ENCODE measurements at regions not wholly inside any gene's neighbourhood (a gene's known extent, or its start where the extent isn't known, plus 50 kb on each side); places are given as distances from the start of the nearest gene placed in this dataset.

GRCh38 chr3:23700616-23701015 is 105.1 kb upstream of the UBE2E1 start:
- no peak overlapping the region for H3K4me3 ChIP-seq (ENCODE audit: low read depth, low read length)
- H3K36me3 ChIP-seq (ENCODE audit: control insufficient read depth, insufficient read depth, low read length), result no peaks in the 10 kb centered on the region
- no peaks in the 10 kb centered on the region for H3K9me3 ChIP-seq (ENCODE audit: control insufficient read depth, insufficient read depth, low read length)
- H3K4me1 ChIP-seq (ENCODE audit: control insufficient read depth, insufficient read depth, low read length), result peaks cover 4% of the 10 kb centered on the region
- DNase-seq (ENCODE audit: low read depth in 4 of 6, low spot score in 6 of 6), result no peak
- 95% methylated on average over 3 of the region's 4 CpGs for WGBS (ENCODE audit: insufficient coverage)
- no peaks in the 10 kb centered on the region for H3K27me3 ChIP-seq (ENCODE audit: control insufficient read depth, insufficient read depth, low read length)
- H3K27ac ChIP-seq (ENCODE audit: low read depth, low read length), result no peak overlapping the region

GRCh38 chr3:23701716-23702597 is 103.8 kb upstream of the UBE2E1 start:
- Histone ChIP-seq H3K27me3 (ENCODE audit: control insufficient read depth, insufficient read depth, low read length) (no peaks in the 10 kb centered on the region), H3K4me3 (ENCODE audit: low read depth, low read length) (no peak overlapping the region), H3K36me3 (ENCODE audit: control insufficient read depth, insufficient read depth, low read length) (no peaks in the 10 kb centered on the region), H3K9me3 (ENCODE audit: control insufficient read depth, insufficient read depth, low read length) (no peaks in the 10 kb centered on the region), H3K27ac (ENCODE audit: low read depth, low read length) (no peak overlapping the region), H3K4me1 (ENCODE audit: control insufficient read depth, insufficient read depth, low read length) (peaks cover 4% of the 10 kb centered on the region)
- WGBS (ENCODE audit: insufficient coverage), result 50% methylated on average over 3 of the region's 9 CpGs
- no peak for DNase-seq (ENCODE audit: low read depth in 4 of 6, low spot score in 6 of 6)

GRCh38 chr3:23704298-23704697 is 101.5 kb upstream of the UBE2E1 start:
- DNase-seq (ENCODE audit: low read depth in 4 of 6, low spot score in 6 of 6), result no peak
- H3K9me3 ChIP-seq (ENCODE audit: control insufficient read depth, insufficient read depth, low read length), result no peaks in the 10 kb centered on the region
- no peak overlapping the region for H3K27ac ChIP-seq (ENCODE audit: low read depth, low read length)
- no peaks in the 10 kb centered on the region for H3K27me3 ChIP-seq (ENCODE audit: control insufficient read depth, insufficient read depth, low read length)
- no peaks in the 10 kb centered on the region for H3K36me3 ChIP-seq (ENCODE audit: control insufficient read depth, insufficient read depth, low read length)
- H3K4me1 ChIP-seq (ENCODE audit: control insufficient read depth, insufficient read depth, low read length), result no peaks in the 10 kb centered on the region
- H3K4me3 ChIP-seq (ENCODE audit: low read depth, low read length), result no peak overlapping the region
- 87% methylated on average over 4 of the region's 5 CpGs for WGBS (ENCODE audit: insufficient coverage)

- no peaks in the 10 kb centered on the region for H3K27me3 ChIP-seq (ENCODE audit: control insufficient read depth, insufficient read depth, low read length)
- 100% methylated on average over 1 of the region's 2 CpGs for WGBS (ENCODE audit: insufficient coverage)
- no peaks in the 10 kb centered on the region for H3K4me1 ChIP-seq (ENCODE audit: control insufficient read depth, insufficient read depth, low read length)
- no peak for DNase-seq (ENCODE audit: low read depth in 4 of 6, low spot score in 6 of 6)
- no peaks in the 10 kb centered on the region for H3K9me3 ChIP-seq (ENCODE audit: control insufficient read depth, insufficient read depth, low read length)
- H3K4me3 ChIP-seq (ENCODE audit: low read depth, low read length), result no peak overlapping the region
- no peak overlapping the region for H3K27ac ChIP-seq (ENCODE audit: low read depth, low read length)
- H3K36me3 ChIP-seq (ENCODE audit: control insufficient read depth, insufficient read depth, low read length), result no peaks in the 10 kb centered on the region
Measured at GRCh38 chr3:23706111-23706510, 99.6 kb upstream of the UBE2E1 start.

GRCh38 chr3:23709987-23710386 is 95.8 kb upstream of the UBE2E1 start:
- no peak for DNase-seq (ENCODE audit: low read depth in 4 of 6, low spot score in 6 of 6)
- 33% methylated on average over 1 of the region's 2 CpGs for WGBS (ENCODE audit: insufficient coverage)
- Histone ChIP-seq H3K27ac (ENCODE audit: low read depth, low read length) (no peak overlapping the region), H3K4me3 (ENCODE audit: low read depth, low read length) (no peak overlapping the region), H3K9me3 (ENCODE audit: control insufficient read depth, insufficient read depth, low read length) (no peaks in the 10 kb centered on the region), H3K4me1 (ENCODE audit: control insufficient read depth, insufficient read depth, low read length) (no peaks in the 10 kb centered on the region), H3K36me3 (ENCODE audit: control insufficient read depth, insufficient read depth, low read length) (no peaks in the 10 kb centered on the region), H3K27me3 (ENCODE audit: control insufficient read depth, insufficient read depth, low read length) (no peaks in the 10 kb centered on the region)

- no peak overlapping the region for H3K4me3 ChIP-seq (ENCODE audit: low read depth, low read length)
- H3K27ac ChIP-seq (ENCODE audit: low read depth, low read length), result no peak overlapping the region
- H3K27me3 ChIP-seq (ENCODE audit: control insufficient read depth, insufficient read depth, low read length), result no peaks in the 10 kb centered on the region
- WGBS (ENCODE audit: insufficient coverage), result 44% methylated on average over 8 of the region's 9 CpGs
- H3K36me3 ChIP-seq (ENCODE audit: control insufficient read depth, insufficient read depth, low read length), result no peaks in the 10 kb centered on the region
- peak in 2 of 6 donors; percentile 46 to 62 for DNase-seq (ENCODE audit: low read depth in 4 of 6, low spot score in 6 of 6)
- no peaks in the 10 kb centered on the region for H3K9me3 ChIP-seq (ENCODE audit: control insufficient read depth, insufficient read depth, low read length)
- H3K4me1 ChIP-seq (ENCODE audit: control insufficient read depth, insufficient read depth, low read length), result no peaks in the 10 kb centered on the region
Measured at GRCh38 chr3:23710555-23710954, 95.2 kb upstream of the UBE2E1 start.

GRCh38 chr3:23711916-23712494 is 93.8 kb upstream of the UBE2E1 start:
- Histone ChIP-seq H3K4me3 (ENCODE audit: low read depth, low read length) (no peak overlapping the region), H3K36me3 (ENCODE audit: control insufficient read depth, insufficient read depth, low read length) (no peaks in the 10 kb centered on the region), H3K27me3 (ENCODE audit: control insufficient read depth, insufficient read depth, low read length) (no peaks in the 10 kb centered on the region), H3K27ac (ENCODE audit: low read depth, low read length) (no peak overlapping the region), H3K9me3 (ENCODE audit: control insufficient read depth, insufficient read depth, low read length) (no peaks in the 10 kb centered on the region), H3K4me1 (ENCODE audit: control insufficient read depth, insufficient read depth, low read length) (no peaks in the 10 kb centered on the region)
- 85% methylated on average over 4 of the region's 10 CpGs for whole genome bisulfite sequencing (ENCODE audit: insufficient coverage)
- no peak for DNase-seq (ENCODE audit: low read depth in 4 of 6, low spot score in 6 of 6)

GRCh38 chr3:23712656-23713559 is 92.8 kb upstream of the UBE2E1 start:
- Histone ChIP-seq H3K4me3 (ENCODE audit: low read depth, low read length) (no peak overlapping the region), H3K9me3 (ENCODE audit: control insufficient read depth, insufficient read depth, low read length) (no peaks in the 10 kb centered on the region), H3K27me3 (ENCODE audit: control insufficient read depth, insufficient read depth, low read length) (no peaks in the 10 kb centered on the region), H3K27ac (ENCODE audit: low read depth, low read length) (no peak overlapping the region), H3K4me1 (ENCODE audit: control insufficient read depth, insufficient read depth, low read length) (no peaks in the 10 kb centered on the region), H3K36me3 (ENCODE audit: control insufficient read depth, insufficient read depth, low read length) (no peaks in the 10 kb centered on the region)
- DNase-seq (ENCODE audit: low read depth in 4 of 6, low spot score in 6 of 6), result peak in 2 of 6 donors; percentile 63 to 83
- 58% methylated on average over 6 of the region's 9 CpGs for WGBS (ENCODE audit: insufficient coverage)

GRCh38 chr3:23713641-23714040 is 92.1 kb upstream of the UBE2E1 start:
- H3K27ac ChIP-seq (ENCODE audit: low read depth, low read length), result no peak overlapping the region
- 100% methylated on average over 2 of the region's 4 CpGs for WGBS (ENCODE audit: insufficient coverage)
- no peaks in the 10 kb centered on the region for H3K36me3 ChIP-seq (ENCODE audit: control insufficient read depth, insufficient read depth, low read length)
- DNase-seq (ENCODE audit: low read depth in 4 of 6, low spot score in 6 of 6), result no peak
- no peaks in the 10 kb centered on the region for H3K4me1 ChIP-seq (ENCODE audit: control insufficient read depth, insufficient read depth, low read length)
- no peaks in the 10 kb centered on the region for H3K27me3 ChIP-seq (ENCODE audit: control insufficient read depth, insufficient read depth, low read length)
- no peaks in the 10 kb centered on the region for H3K9me3 ChIP-seq (ENCODE audit: control insufficient read depth, insufficient read depth, low read length)
- no peak overlapping the region for H3K4me3 ChIP-seq (ENCODE audit: low read depth, low read length)

Data from spinal cord (tissue), 9 donors.